Ovary (tissue), 7 donors: ENCODE measurements at regions not wholly inside any gene's neighbourhood (a gene's known extent, or its start where the extent isn't known, plus 50 kb on each side); places are given as distances from the start of the nearest gene placed in this dataset.

Experiments used
- DNase-seq, 5 donors: peaks; one replicate each; pipeline ENCODE4 v3.0.0-alpha.2; 2019 to 2020
- H3K27ac ChIP-seq, 2 donors: fragments of 200-600 bp; one replicate each; pipeline versions ENCODE4 v1.5.1 to v1.8.0; 2019 to 2022
- H3K27me3 ChIP-seq: fragments of 200-600 bp; one replicate; pipeline ENCODE4 v1.8.0; 2022
- H3K36me3 ChIP-seq: fragments of 200-600 bp; sonication (generic); one replicate; pipeline ENCODE4 v1.5.1; 2019
- H3K4me1 ChIP-seq: one replicate; pipeline ENCODE4 v1.8.1; 2013; ENCODE audit warnings: mild to moderate bottlenecking, moderate library complexity; ENCODE audit not compliant: insufficient read depth
- H3K4me3 ChIP-seq: fragments of 200-600 bp; sonication (generic); one replicate; pipeline ENCODE4 v1.5.1; 2017
- H3K9me3 ChIP-seq, 2 donors: fragments of 200-600 bp in 1 of 2; sonication (generic) in 1 of 2; one replicate each; pipeline versions ENCODE4 v1.5.1 to v1.8.1; 2013 to 2019; ENCODE audit warnings: mild to moderate bottlenecking in 1 of 2, moderate library complexity in 1 of 2
- EP300 ChIP-seq: sonication (generic); formaldehyde crosslinking; IDR thresholded peaks from one replicate; pipeline ENCODE4 v1.6.1; 2017; ENCODE audit warnings: antibody characterized with exemption
- POLR2A ChIP-seq: fragments of 450-650 bp; IDR thresholded peaks from one replicate; pipeline ENCODE4 v1.6.1; 2017; ENCODE audit warnings: antibody characterized with exemption, mild to moderate bottlenecking, moderate library complexity
- WGBS, 3 donors: extraction: QIAGEN DNeasy Blood & Tissue Kit in 1 of 3; methylation state at CpG; one replicate each; pipeline versions ENCODE4 v1.1.5 to v1.1.7; 2013 to 2017; 5-methylcytosine and 5-hydroxymethylcytosine counted together
- intact Hi-C, 4 donors: fragments of 100-400 bp; cut with DNase I; formaldehyde crosslinking; loops; one replicate each; pipeline versions ENCODE4 v1.11.0 to v1.15.1; 2022 to 2023
- TF ChIP-seq, protein P1 (sequence below), 3 donors: fragments of 450-650 bp in 2 of 3; fragments of 200-600 bp in 1 of 3; IDR thresholded peaks; one replicate each; pipeline versions ENCODE4 v1.5.1 to v1.8.0; 2016 to 2022; ENCODE audit warnings: antibody characterized with exemption in 3 of 3, mild to moderate bottlenecking in 1 of 3
- donor health status: DM: no; HTN: no; CAD: no; lungs with moderate emphysema.
- donor health status: DM: no; HTN: no; CAD: no.
- donor health status: Bipolar disorder and iron deficiency.
- donor health status: DM: no; HTN: no; CAD: no.
- donor health status: DM: yes; HTN: yes; CAD: no.

DNA sequence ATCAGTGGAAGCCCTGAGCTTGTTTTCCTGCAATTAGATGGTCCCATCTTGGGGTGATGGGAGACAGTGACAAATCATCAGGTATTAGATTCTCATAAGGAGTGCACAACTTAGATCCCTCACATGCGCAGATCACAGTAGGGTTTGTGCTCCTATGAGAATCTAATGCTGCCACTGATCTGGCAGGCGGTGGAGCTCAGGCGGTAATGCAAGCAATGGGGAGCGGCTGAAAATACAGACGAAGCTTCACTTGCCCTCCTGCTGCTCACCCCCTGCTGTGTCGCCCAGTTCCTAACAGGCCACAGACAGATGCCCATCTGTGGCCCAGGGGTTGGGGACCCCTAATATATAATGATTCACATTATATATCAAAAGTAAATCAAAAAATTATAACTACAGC is 258.8 kb upstream of the USP15 start:
- intact Hi-C loops, result no loop called here
- Histone ChIP-seq H3K4me3 (no peak overlapping the region), H3K4me1 (no peaks in the 10 kb centered on the region), H3K9me3 (no peaks in the 10 kb centered on the region), H3K27me3 (no peaks in the 10 kb centered on the region), H3K27ac (no peak overlapping the region), H3K36me3 (no peaks in the 10 kb centered on the region)
- 95 to 98% (median 98%) methylated on average over 6 of the region's 6 CpGs for WGBS, 3 donors
- TF ChIP-seq, protein P1, sequence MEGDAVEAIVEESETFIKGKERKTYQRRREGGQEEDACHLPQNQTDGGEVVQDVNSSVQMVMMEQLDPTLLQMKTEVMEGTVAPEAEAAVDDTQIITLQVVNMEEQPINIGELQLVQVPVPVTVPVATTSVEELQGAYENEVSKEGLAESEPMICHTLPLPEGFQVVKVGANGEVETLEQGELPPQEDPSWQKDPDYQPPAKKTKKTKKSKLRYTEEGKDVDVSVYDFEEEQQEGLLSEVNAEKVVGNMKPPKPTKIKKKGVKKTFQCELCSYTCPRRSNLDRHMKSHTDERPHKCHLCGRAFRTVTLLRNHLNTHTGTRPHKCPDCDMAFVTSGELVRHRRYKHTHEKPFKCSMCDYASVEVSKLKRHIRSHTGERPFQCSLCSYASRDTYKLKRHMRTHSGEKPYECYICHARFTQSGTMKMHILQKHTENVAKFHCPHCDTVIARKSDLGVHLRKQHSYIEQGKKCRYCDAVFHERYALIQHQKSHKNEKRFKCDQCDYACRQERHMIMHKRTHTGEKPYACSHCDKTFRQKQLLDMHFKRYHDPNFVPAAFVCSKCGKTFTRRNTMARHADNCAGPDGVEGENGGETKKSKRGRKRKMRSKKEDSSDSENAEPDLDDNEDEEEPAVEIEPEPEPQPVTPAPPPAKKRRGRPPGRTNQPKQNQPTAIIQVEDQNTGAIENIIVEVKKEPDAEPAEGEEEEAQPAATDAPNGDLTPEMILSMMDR (IDR thresholded peaks at IDR 0.05), result no peak
- TF ChIP-seq POLR2A (no peak), EP300 (no peak)
- no peak for DNase-seq

DNA sequence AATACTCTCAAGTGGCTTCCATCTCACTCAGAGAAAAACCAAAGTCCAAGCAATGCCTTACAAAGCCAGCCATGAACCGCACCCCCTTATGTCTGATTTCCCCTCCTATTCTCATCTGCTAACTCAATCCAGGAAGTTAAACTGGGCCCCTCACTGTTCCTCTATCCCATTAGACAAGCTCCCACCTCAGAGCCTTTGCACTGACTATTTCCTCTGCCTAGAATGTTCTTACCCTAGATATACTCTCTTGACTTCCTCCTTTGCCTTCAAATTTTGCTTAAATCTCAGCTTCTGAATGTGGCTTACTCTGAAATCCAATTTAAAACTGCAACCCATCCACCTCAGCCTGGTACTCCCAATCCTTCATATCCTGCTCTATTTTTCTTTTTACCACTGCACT is 257.0 kb upstream of the USP15 start:
- 93 to 98% (median 94%) methylated on average over 1 of the region's 1 CpG for WGBS, 3 donors
- Histone ChIP-seq H3K4me1 (no peaks in the 10 kb centered on the region), H3K4me3 (no peak overlapping the region), H3K36me3 (no peaks in the 10 kb centered on the region), H3K27me3 (no peaks in the 10 kb centered on the region), H3K9me3 (no peaks in the 10 kb centered on the region), H3K27ac (no peak overlapping the region)
- intact Hi-C loops, result no loop called here
- TF ChIP-seq, protein P1 (IDR thresholded peaks at IDR 0.05), result no peak
- TF ChIP-seq EP300 (no peak), POLR2A (no peak)
- no peak for DNase-seq

DNA sequence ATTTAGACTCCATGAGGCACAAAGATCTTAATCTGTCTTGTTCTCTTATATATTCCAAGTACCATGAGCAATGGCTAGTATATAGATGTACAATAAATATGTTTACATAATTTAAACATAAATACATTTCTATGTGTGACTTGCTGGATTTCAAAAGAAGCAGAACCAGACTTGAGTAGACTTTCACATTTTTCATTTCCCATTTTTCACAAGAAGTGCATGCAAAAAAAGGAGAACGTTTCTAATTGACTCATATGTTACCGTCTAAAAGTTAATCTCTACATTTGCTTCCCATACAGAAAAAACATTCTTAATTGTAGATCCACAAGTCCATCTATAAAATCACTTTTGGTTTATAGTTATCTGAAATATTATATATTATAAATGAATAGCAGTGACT is 256.5 kb upstream of the USP15 start:
- 34 to 78% (median 69%) methylated on average over 2 of the region's 2 CpGs for WGBS, 3 donors
- H3K27me3 ChIP-seq, result no peaks in the 10 kb centered on the region
- DNase-seq, result no peak
- TF ChIP-seq EP300 (no peak), POLR2A (no peak)
- TF ChIP-seq, protein P1 (IDR thresholded peaks at IDR 0.05), result no peak
- intact Hi-C loops, result no loop called here
- no peaks in the 10 kb centered on the region for H3K36me3 ChIP-seq
- H3K9me3 ChIP-seq, result no peaks in the 10 kb centered on the region
- H3K4me1 ChIP-seq, result no peaks in the 10 kb centered on the region
- no peak overlapping the region for H3K4me3 ChIP-seq
- no peak overlapping the region for H3K27ac ChIP-seq

DNA sequence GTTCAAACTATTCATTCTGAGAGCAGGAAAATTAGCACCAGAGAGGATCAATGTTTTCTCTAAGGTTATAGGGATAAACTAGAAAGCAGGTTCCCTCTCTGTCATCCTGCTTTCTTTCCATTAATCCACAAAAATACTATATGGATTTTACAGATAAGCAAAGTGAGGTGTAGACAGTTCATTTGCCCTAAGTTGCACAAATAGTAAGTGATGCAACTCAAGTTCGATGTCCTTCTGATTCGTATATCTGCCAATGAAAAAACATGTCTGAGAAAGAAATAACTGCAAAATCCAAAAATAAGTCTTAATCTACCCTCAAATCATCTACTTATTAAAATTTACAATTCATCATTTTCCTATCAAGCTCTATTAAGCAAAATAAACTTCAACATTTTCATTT is 254.6 kb upstream of the USP15 start:
- Histone ChIP-seq H3K27me3 (no peaks in the 10 kb centered on the region), H3K4me1 (no peaks in the 10 kb centered on the region), H3K36me3 (no peaks in the 10 kb centered on the region), H3K4me3 (no peak overlapping the region), H3K27ac (no peak overlapping the region), H3K9me3 (no peaks in the 10 kb centered on the region)
- intact Hi-C loops, result no loop called here
- TF ChIP-seq, protein P1 (IDR thresholded peaks at IDR 0.05), result no peak
- TF ChIP-seq POLR2A (no peak), EP300 (no peak)
- no peak for DNase-seq
- 82 to 92% (median 86%) methylated on average over 2 of the region's 2 CpGs for WGBS, 3 donors
